Colonic mucosa (tissue), 4 donors: ENCODE measurements at regions not wholly inside any gene's neighbourhood (a gene's known extent, or its start where the extent isn't known, plus 50 kb on each side); places are given as distances from the start of the nearest gene placed in this dataset.

Source experiments
- DNase-seq: peaks from one replicate; pipeline ENCODE4 v3.0.0-alpha.2; 2020
- H3K27ac ChIP-seq: fragments of 200-600 bp; one replicate; pipeline ENCODE4 v1.8.0; 2021
- H3K27me3 ChIP-seq: fragments of 200-600 bp; one replicate; pipeline ENCODE4 v1.8.0; 2021
- H3K36me3 ChIP-seq: fragments of 200-600 bp; one replicate; pipeline ENCODE4 v1.8.0; 2021
- H3K4me1 ChIP-seq: fragments of 200-600 bp; one replicate; pipeline ENCODE4 v1.8.0; 2021; ENCODE audit warnings: mild to moderate bottlenecking
- H3K4me3 ChIP-seq: fragments of 200-600 bp; one replicate; pipeline ENCODE4 v1.8.0; 2021
- H3K9ac ChIP-seq, 2 donors: one replicate each; pipeline ENCODE4 v1.7.0; 2013; ENCODE audit warnings: control low read depth in 2 of 2, low read depth in 2 of 2, low read length in 2 of 2
- H3K9me3 ChIP-seq: fragments of 200-600 bp; one replicate; pipeline ENCODE4 v1.8.0; 2021
- CTCF ChIP-seq: fragments of 200-600 bp; IDR thresholded peaks from one replicate; pipeline ENCODE4 v1.8.0; 2022; ENCODE audit warnings: antibody characterized with exemption, mild to moderate bottlenecking
- intact Hi-C: fragments of 100-400 bp; cut with DNase I; formaldehyde crosslinking; loops from one replicate; pipeline ENCODE4 v1.14.1; 2022
- donor health status: healthy.
- donor health status: DM: no; HTN: no; CAD: no.
- donor health status: DM: no; HTN: no; CAD: no.

GRCh38 chr20:60064554-60065196 is 106.5 kb downstream of the CDH26 start:
- no peaks in the 10 kb centered on the region for H3K27me3 ChIP-seq
- TF ChIP-seq CTCF = no peak
- intact Hi-C loops = no loop called here

GRCh38 chr20:60065741-60066437 is 107.7 kb downstream of the CDH26 start:
- no peaks in the 10 kb centered on the region for H3K4me1 ChIP-seq
- TF ChIP-seq CTCF = no peak

More at GRCh38 chr20:60064554-60065196, 106.5 kb downstream of the CDH26 start:
- DNase-seq = no peak
- no peak overlapping the region for H3K27ac ChIP-seq
- H3K4me3 ChIP-seq = no peak overlapping the region
- no peaks in the 10 kb centered on the region for H3K36me3 ChIP-seq
- H3K4me1 ChIP-seq = no peaks in the 10 kb centered on the region
- no peaks in the 10 kb centered on the region for H3K9me3 ChIP-seq
- H3K9ac ChIP-seq = no peak overlapping the region

GRCh38 chr20:60066438-60066823 is 108.2 kb downstream of the CDH26 start:
- Histone ChIP-seq H3K9ac (no peak overlapping the region), H3K36me3 (no peaks in the 10 kb centered on the region), H3K4me3 (no peak overlapping the region), H3K9me3 (no peaks in the 10 kb centered on the region), H3K4me1 (no peaks in the 10 kb centered on the region), H3K27me3 (no peaks in the 10 kb centered on the region), H3K27ac (no peak overlapping the region)
- DNase-seq = no peak
- TF ChIP-seq CTCF = no peak
- intact Hi-C loops = no loop called here

More at GRCh38 chr20:60065741-60066437, 107.7 kb downstream of the CDH26 start:
- H3K36me3 ChIP-seq = no peaks in the 10 kb centered on the region
- DNase-seq = no peak
- no peaks in the 10 kb centered on the region for H3K9me3 ChIP-seq
- no peak overlapping the region for H3K9ac ChIP-seq
- no peaks in the 10 kb centered on the region for H3K27me3 ChIP-seq
- H3K27ac ChIP-seq = no peak overlapping the region
- no peak overlapping the region for H3K4me3 ChIP-seq
- intact Hi-C loops = no loop called here

GRCh38 chr20:60068509-60068908 is 110.3 kb downstream of the CDH26 start:
- no peaks in the 10 kb centered on the region for H3K4me1 ChIP-seq
- intact Hi-C loops = no loop called here
- no peak overlapping the region for H3K9ac ChIP-seq
- H3K9me3 ChIP-seq = no peaks in the 10 kb centered on the region
- DNase-seq = no peak
- no peaks in the 10 kb centered on the region for H3K36me3 ChIP-seq
- no peaks in the 10 kb centered on the region for H3K27me3 ChIP-seq
- no peak overlapping the region for H3K4me3 ChIP-seq
- TF ChIP-seq CTCF = no peak
- no peak overlapping the region for H3K27ac ChIP-seq

- H3K4me1 ChIP-seq = no peaks in the 10 kb centered on the region
- H3K36me3 ChIP-seq = no peaks in the 10 kb centered on the region
- intact Hi-C loops = no loop called here
- H3K27me3 ChIP-seq = no peaks in the 10 kb centered on the region
- no peaks in the 10 kb centered on the region for H3K9me3 ChIP-seq
- DNase-seq = no peak
- TF ChIP-seq CTCF = no peak
- no peak overlapping the region for H3K9ac ChIP-seq
- H3K27ac ChIP-seq = no peak overlapping the region
- H3K4me3 ChIP-seq = no peak overlapping the region
Measured at GRCh38 chr20:60069656-60070055, 111.4 kb downstream of the CDH26 start.
